Coronary artery (tissue), 2 donors: ENCODE measurements at regions not wholly inside any gene's neighbourhood (a gene's known extent, or its start where the extent isn't known, plus 50 kb on each side); places are given as distances from the start of the nearest gene placed in this dataset.

Experiments
- DNase-seq: peaks from one replicate; pipeline ENCODE4 v3.0.0-alpha.2; 2017; ENCODE audit warnings: low spot score
- H3K27ac ChIP-seq, 2 donors: fragments of 200-600 bp; sonication (generic); one replicate each; pipeline ENCODE4 v1.5.1; 2016 to 2019
- H3K4me3 ChIP-seq: fragments of 200-600 bp; sonication (generic); 2 replicates; pipeline ENCODE4 v1.5.1; 2016; ENCODE audit warnings: mild to moderate bottlenecking, moderate library complexity
- TF ChIP-seq, protein P1 (sequence below): fragments of 200-600 bp; sonication (generic); IDR thresholded peaks from one replicate; pipeline ENCODE4 v1.5.1; 2019; ENCODE audit warnings: antibody characterized with exemption

DNA sequence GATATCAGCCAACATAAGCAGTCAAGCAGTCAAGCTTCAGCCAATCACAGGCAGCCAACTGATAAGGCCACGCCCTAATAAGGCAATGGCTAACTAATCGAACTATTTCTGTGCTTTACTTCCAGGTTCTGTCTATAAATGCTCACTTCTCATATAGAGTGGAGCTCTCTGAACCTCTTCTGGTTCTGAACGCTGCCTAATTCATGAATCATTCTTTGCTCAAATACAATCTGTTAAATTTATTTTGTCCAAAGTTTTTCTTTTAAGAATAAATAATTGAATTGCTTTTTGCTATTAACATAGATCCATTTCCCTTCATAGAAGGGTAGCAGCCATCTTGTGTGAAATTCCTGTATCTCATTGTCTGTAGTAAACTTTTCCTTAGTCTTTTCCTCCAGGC is 97.9 kb upstream of the TMEM72 start:
- no peak overlapping the region for H3K27ac ChIP-seq
- no peak for DNase-seq

DNA sequence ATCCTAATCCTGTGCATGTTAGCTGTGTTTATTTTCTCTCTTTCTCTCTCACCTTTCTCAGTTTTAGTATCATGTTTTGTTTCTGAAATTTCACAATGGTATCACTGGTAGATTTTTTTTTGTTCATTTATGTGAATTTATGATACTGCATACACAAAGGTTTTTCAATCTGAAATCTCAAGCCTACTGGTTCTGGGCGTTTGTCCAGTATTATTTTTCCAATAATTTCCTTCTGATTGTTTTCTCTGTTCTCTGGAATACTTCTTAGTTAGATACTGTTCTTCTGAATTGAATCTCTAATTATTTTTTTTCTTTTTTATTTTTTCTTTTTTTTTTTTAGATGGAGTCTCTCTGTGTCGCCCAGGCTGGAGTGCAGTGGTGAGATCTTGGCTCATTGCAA is 96.2 kb upstream of the TMEM72 start:
- no peak overlapping the region for H3K4me3 ChIP-seq
- TF ChIP-seq, protein P1, sequence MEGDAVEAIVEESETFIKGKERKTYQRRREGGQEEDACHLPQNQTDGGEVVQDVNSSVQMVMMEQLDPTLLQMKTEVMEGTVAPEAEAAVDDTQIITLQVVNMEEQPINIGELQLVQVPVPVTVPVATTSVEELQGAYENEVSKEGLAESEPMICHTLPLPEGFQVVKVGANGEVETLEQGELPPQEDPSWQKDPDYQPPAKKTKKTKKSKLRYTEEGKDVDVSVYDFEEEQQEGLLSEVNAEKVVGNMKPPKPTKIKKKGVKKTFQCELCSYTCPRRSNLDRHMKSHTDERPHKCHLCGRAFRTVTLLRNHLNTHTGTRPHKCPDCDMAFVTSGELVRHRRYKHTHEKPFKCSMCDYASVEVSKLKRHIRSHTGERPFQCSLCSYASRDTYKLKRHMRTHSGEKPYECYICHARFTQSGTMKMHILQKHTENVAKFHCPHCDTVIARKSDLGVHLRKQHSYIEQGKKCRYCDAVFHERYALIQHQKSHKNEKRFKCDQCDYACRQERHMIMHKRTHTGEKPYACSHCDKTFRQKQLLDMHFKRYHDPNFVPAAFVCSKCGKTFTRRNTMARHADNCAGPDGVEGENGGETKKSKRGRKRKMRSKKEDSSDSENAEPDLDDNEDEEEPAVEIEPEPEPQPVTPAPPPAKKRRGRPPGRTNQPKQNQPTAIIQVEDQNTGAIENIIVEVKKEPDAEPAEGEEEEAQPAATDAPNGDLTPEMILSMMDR, result no peak
- no peak overlapping the region for H3K27ac ChIP-seq
- no peak for DNase-seq

More for the DNA sequence above, 97.9 kb upstream of the TMEM72 start:
- no peak overlapping the region for H3K4me3 ChIP-seq
- TF ChIP-seq, protein P1, result no peak

DNA sequence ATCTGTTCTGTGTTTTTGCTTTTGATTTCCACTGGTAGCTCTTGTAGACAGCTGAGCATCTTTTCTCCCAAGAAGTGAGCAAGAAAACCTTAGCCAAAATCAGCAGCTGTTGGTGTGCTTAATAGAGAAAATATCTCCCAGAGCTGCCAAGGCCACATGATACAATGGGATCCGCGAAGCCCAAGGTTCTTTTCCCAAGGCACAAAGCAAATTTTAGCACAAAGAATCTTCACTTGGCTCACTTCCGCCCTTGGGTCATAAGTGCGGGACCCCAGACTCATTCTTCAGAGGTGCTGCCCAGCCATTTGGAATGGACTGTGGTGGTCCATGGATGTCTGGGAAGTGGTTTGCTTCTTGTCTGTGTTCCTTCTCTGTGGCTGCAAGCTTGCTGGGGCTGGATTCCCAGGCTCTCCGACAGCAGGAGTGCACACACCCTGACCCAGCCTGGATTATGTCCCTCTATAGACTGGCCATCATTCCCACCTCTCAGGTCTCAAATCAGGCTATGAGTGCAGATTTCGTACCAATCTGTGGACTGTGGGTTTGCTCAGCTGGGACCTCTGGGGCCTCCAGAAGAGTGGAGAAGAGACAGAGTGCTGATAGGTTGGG is 93.0 kb upstream of the TMEM72 start:
- TF ChIP-seq, protein P1, result no peak
- no peak overlapping the region for H3K4me3 ChIP-seq
- DNase-seq, result no peak
- no peak overlapping the region for H3K27ac ChIP-seq

DNA sequence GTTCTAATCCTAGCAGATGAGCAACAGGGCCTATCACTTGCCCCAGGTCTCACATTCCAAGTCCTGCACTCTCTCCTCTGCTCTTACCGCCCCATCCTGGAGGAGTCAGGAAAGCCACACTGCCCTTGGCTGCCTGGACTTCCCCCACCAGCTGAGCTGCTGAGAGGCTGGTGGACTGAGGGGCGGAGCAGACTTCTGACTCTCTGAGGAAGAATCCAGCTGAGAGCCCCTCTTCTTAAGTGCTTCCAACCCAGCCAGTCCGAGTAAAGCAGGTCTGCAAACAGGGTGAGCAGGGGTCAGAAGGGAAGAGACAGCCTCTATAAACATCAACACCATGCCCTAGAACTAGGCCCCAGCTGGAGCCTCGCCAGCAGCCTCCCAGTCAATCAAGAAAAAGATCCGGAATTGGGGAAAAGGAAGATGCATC is 92.4 kb upstream of the TMEM72 start:
- no peak overlapping the region for H3K27ac ChIP-seq
- DNase-seq, result no peak
- TF ChIP-seq, protein P1, result no peak
- H3K4me3 ChIP-seq, result no peak overlapping the region

DNA sequence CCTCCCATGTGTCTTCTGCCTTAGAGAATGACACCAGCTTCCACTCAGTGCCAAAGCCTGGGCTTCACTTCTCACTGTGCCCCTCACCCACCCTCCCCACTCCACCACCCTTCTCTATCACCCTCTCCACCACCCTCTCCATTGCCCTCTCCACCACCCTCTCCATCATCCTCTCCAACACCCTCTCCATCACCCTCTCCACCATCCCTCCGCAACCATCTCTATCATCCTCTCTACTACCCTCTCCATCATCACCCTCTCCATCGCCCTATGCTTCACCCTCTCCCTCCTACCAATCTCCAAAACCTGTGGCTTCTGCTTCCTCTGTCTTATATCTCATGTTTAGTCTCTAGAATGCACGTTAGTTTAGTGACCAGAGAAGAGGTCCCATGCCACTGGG is 91.0 kb upstream of the TMEM72 start:
- DNase-seq, result no peak
- Histone ChIP-seq H3K27ac (no peak overlapping the region), H3K4me3 (no peak overlapping the region)
- TF ChIP-seq, protein P1, result no peak

DNA sequence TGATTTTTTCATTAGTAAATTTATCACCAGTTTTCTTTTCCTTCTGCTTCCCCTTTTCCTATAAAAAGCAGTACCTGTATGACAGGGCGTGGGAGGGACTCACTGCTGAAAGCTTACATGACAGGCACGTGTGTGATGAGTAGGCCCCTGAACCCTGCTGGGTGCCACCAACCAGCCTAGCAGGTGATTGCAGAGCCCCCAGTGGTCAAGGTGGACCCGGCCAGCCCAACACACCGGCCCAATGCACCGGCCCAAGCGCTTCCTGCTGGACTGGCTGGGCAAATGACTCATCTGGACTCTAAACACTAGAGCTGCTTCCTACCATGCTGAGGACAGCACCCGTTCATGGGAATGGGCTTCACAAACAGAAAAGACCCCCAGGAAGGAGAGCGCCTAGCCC is 89.8 kb upstream of the TMEM72 start:
- TF ChIP-seq, protein P1, result no peak
- no peak overlapping the region for H3K4me3 ChIP-seq
- DNase-seq, result no peak
- no peak overlapping the region for H3K27ac ChIP-seq

DNA sequence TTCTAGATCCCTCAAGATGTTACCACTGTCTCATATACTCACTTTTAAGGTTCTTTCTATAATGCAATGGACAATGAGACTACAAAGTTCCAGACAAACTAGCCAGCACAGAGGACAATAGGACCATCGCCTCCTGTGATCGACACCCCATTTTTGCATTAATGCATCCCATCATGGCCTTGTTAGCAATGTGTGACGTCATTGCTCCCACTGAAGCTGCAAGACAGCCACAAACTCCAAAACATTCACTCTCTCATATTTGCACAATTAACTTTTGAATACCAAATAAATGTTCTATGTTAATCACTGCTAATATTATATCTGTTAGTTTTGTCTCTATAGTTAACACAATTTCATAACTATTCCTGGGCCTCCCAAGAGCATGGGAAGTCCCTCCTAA is 88.8 kb upstream of the TMEM72 start:
- Histone ChIP-seq H3K4me3 (no peak overlapping the region), H3K27ac (no peak overlapping the region)
- DNase-seq, result no peak
- TF ChIP-seq, protein P1, result no peak
